Pancreas (tissue), 10 donors: ENCODE measurements at regions not wholly inside any gene's neighbourhood (a gene's known extent, or its start where the extent isn't known, plus 50 kb on each side); places are given as distances from the start of the nearest gene placed in this dataset.

Experiments
- ATAC-seq, 4 donors: fragments of 200-7000 bp; cut with Tn5 transposase; one replicate each; pipeline versions ENCODE4 v1.8.0 to v1.9.1; 2020; ENCODE audit warnings: mild to moderate bottlenecking in 4 of 4, moderate library complexity in 4 of 4
- DNase-seq, 6 donors: peaks; one replicate each; pipeline ENCODE4 v3.0.0-alpha.2; 2020
- FAIRE-seq: peaks from 2 replicates; lab custom pipeline; 2012; peaks lifted over from hg19 to GRCh38; lab: Jason Lieb, UNC
- H3K27ac ChIP-seq, 4 donors: fragments of 200-600 bp; sonication (generic); 1 replicate in 3 of 4; 2 replicates in 1 of 4; pipeline versions ENCODE4 v1.5.0 to v1.8.0; 2020
- H3K27me3 ChIP-seq, 4 donors: fragments of 200-600 bp; one replicate each; pipeline ENCODE4 v1.8.0; 2021
- H3K36me3 ChIP-seq, 3 donors: fragments of 200-600 bp; sonication (generic) in 1 of 3; one replicate each; pipeline versions ENCODE4 v1.5.0 to v1.8.0; 2020 to 2021
- H3K4me1 ChIP-seq, 3 donors: fragments of 200-600 bp; one replicate each; pipeline ENCODE4 v1.8.0; 2021
- H3K4me3 ChIP-seq, 4 donors: fragments of 200-600 bp; sonication (generic) in 2 of 4; one replicate each; pipeline versions ENCODE4 v1.5.0 to v1.8.0; 2020 to 2021
- H3K9me3 ChIP-seq, 4 donors: fragments of 200-600 bp; one replicate each; pipeline ENCODE4 v1.8.0; 2021
- WGBS, 2 donors: extraction: QIAGEN DNeasy Blood & Tissue Kit; methylation state at CpG; one replicate each; pipeline ENCODE4 v1.1.7; 2013; 5-methylcytosine and 5-hydroxymethylcytosine counted together
- intact Hi-C, 3 donors: fragments of 100-400 bp; cut with DNase I; formaldehyde crosslinking; loops; one replicate each; pipeline versions ENCODE4 v1.11.1 to v1.14.2; 2022
- TF ChIP-seq, protein P1 (sequence below), 4 donors: fragments of 200-600 bp; sonication (generic) in 3 of 4; IDR thresholded peaks; one replicate each; pipeline versions ENCODE4 v1.5.0 to v1.8.0; 2021; ENCODE audit warnings: antibody characterized with exemption in 4 of 4
- donor health status: healthy with polysubstance abuse.
- donor health status: DM: no; HTN: no; CAD: no; lungs with moderate emphysema.
- donor health status: DM: no; HTN: no; CAD: no.
- donor health status: control.
- donor health status: control.
- donor health status: Bipolar disorder and iron deficiency.
- donor health status: DM: yes; HTN: yes; CAD: no.
- donor health status: DM: no; HTN: no; CAD: no.
- donor health status: DM: no; HTN: no; CAD: no.
- donor health status: DM: yes; HTN: yes; CAD: no.

DNA sequence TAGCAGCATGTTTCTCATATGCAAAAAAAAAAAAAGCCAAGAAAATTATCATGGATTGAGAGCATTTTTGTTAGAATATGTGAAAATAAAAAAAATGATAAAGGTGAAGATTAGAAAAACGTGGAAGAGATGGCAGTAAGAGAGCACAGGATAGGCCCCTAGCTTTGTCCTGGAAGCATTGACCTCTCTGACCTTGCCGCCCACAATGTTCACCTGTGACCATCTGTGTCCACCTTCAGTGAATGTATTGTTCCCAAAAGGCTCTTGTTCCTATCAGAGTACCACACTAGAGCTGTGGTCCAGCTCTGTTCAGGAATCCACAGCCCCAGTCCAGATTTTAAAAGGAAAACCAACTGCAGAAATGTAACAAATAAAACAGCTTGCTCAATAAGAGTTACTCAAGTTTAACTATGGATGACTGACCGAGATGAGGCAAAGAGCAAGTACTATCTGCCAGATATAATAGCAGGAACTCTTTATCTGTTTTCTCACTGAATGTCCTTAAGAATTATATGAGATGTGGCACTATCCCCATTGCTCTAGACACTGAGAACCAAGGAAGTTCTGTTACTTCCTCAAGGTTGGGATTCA is 287.7 kb upstream of the STXBP5 start:
- WGBS, 2 donors = 79 to 90% methylated on average over 3 of the region's 3 CpGs
- no peaks in the 10 kb centered on the region for H3K36me3 ChIP-seq
- intact Hi-C loops = no loop called here
- H3K4me1 ChIP-seq = peaks cover 0 to 13% (median 0%) of the 10 kb centered on the region in 3 donors
- TF ChIP-seq, protein P1, sequence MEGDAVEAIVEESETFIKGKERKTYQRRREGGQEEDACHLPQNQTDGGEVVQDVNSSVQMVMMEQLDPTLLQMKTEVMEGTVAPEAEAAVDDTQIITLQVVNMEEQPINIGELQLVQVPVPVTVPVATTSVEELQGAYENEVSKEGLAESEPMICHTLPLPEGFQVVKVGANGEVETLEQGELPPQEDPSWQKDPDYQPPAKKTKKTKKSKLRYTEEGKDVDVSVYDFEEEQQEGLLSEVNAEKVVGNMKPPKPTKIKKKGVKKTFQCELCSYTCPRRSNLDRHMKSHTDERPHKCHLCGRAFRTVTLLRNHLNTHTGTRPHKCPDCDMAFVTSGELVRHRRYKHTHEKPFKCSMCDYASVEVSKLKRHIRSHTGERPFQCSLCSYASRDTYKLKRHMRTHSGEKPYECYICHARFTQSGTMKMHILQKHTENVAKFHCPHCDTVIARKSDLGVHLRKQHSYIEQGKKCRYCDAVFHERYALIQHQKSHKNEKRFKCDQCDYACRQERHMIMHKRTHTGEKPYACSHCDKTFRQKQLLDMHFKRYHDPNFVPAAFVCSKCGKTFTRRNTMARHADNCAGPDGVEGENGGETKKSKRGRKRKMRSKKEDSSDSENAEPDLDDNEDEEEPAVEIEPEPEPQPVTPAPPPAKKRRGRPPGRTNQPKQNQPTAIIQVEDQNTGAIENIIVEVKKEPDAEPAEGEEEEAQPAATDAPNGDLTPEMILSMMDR (IDR thresholded peaks at IDR 0.05) = no peak
- FAIRE-seq = no peak
- no peak for DNase-seq
- no peaks in the 10 kb centered on the region for H3K9me3 ChIP-seq
- H3K27ac ChIP-seq = no peak overlapping the region
- no peak overlapping the region for H3K4me3 ChIP-seq
- ATAC-seq = no peak
- no peaks in the 10 kb centered on the region for H3K27me3 ChIP-seq

DNA sequence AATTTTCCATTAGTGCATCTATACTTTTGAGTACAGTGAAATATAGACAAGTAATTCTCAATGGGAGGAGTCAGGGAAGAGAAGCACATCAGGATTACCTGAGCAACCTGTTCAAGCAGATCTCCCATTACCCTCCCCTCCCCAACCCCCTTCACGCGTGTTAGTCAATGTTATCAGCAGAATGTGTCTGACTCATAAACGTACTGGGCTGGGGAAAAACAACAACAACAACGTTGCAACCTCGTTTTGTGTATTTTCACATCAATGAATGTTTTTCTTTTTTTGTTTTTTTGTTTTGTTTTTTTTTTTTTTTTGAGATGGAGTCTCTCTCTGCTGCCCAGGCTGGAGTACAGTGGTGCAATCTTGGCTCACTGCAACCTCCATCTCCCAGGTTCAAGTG is 287.0 kb upstream of the STXBP5 start:
- DNase-seq (no peak), ATAC-seq (no peak), FAIRE-seq (no peak)
- Histone ChIP-seq H3K4me1 (peaks cover 0 to 13% (median 0%) of the 10 kb centered on the region in 3 donors), H3K27ac (no peak overlapping the region), H3K4me3 (no peak overlapping the region), H3K27me3 (no peaks in the 10 kb centered on the region), H3K36me3 (no peaks in the 10 kb centered on the region), H3K9me3 (no peaks in the 10 kb centered on the region)
- WGBS, 2 donors = 59 to 64% methylated on average over 5 of the region's 5 CpGs
- TF ChIP-seq, protein P1 (IDR thresholded peaks at IDR 0.05) = no peak
- intact Hi-C loops = no loop called here

DNA sequence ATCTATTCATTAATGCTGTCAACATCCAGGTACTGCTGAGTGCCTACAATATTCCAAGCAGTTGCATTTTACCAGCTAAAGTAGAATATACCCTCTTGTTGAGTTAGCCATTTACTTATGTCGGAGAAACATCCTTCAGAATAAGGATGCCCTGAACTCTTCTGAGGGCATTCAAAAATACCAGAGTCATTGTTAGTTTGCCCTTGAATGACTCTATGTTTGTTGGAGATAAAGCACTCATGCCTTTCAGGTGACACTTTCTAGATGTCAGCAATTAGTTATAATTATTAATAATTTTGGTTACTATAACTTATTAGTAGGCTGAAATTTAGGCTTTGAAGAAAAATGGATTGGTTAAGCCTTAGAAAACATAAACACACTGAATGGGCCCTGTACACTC is 286.2 kb upstream of the STXBP5 start:
- ATAC-seq (no peak), FAIRE-seq (no peak), DNase-seq (no peak)
- Histone ChIP-seq H3K9me3 (no peaks in the 10 kb centered on the region), H3K27me3 (no peaks in the 10 kb centered on the region), H3K27ac (no peak overlapping the region), H3K36me3 (no peaks in the 10 kb centered on the region), H3K4me3 (no peak overlapping the region), H3K4me1 (peaks cover 0 to 12% (median 0%) of the 10 kb centered on the region in 3 donors)
- intact Hi-C loops = no loop called here
- 72 to 74% methylated on average over 1 of the region's 1 CpG for WGBS, 2 donors
- TF ChIP-seq, protein P1 (IDR thresholded peaks at IDR 0.05) = no peak

DNA sequence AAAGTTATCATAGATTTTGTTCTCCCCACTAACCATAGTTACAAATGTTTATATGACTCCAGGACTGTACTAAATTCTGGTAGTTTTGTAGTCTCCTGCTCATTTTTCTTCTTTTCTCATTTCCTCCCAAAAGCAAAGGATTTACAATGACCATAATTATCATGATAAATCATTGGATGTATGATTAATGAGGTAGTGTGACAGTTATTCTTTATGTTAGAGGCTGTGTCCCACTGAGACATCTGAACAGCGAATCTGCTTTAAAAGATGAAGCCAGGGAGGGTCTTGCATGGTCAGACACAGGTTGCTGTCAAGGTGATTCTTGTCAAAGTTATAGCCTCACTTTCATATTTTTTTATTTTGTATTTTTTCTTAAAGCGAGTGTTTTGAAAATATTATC is 285.2 kb upstream of the STXBP5 start:
- Histone ChIP-seq H3K36me3 (no peaks in the 10 kb centered on the region), H3K4me1 (peaks cover 0 to 11% (median 0%) of the 10 kb centered on the region in 3 donors), H3K27ac (no peak overlapping the region), H3K27me3 (no peaks in the 10 kb centered on the region), H3K4me3 (no peak overlapping the region), H3K9me3 (no peaks in the 10 kb centered on the region)
- intact Hi-C loops = no loop called here
- 94 to 95% methylated on average over 2 of the region's 2 CpGs for WGBS, 2 donors
- no peak for FAIRE-seq
- ATAC-seq = no peak
- DNase-seq = no peak
- TF ChIP-seq, protein P1 (IDR thresholded peaks at IDR 0.05) = no peak

DNA sequence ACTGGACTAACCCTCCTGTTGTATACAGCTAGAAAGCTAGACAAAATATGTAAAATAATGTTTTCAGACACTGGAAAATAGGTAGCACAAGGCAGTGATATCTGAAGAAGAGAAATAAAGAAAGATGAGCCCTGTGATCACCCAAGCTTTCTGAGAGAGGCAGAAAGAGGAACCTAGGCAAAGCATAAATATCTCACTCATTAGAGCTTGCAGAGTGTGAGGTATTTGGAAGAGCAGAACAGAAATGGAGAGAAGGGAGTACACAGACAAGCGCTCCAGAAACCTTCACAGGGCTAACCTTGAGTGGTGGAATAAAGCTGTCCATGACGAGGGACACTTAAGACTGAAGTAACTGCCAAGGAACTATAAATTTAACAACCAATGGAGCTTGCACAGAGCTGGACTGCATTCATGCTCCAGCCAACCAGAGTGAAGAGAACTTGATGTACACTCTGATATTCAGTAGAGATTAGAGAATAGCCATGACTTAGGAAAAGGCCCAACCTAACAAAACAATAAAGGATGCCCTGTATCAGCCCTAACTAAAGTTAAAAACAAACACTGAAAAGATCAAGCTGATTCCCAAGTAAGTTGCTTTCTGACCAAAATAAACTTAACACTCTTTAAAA is 280.9 kb upstream of the STXBP5 start:
- no peaks in the 10 kb centered on the region for H3K36me3 ChIP-seq
- no peaks in the 10 kb centered on the region for H3K27me3 ChIP-seq
- intact Hi-C loops = no loop called here
- H3K4me3 ChIP-seq = no peak overlapping the region
- ATAC-seq (no peak), FAIRE-seq (no peak), DNase-seq (no peak)
- TF ChIP-seq, protein P1 (IDR thresholded peaks at IDR 0.05) = no peak
- 81 to 88% methylated on average over 2 of the region's 2 CpGs for WGBS, 2 donors
- H3K27ac ChIP-seq = no peak overlapping the region
- no peaks in the 10 kb centered on the region for H3K4me1 ChIP-seq
- no peaks in the 10 kb centered on the region for H3K9me3 ChIP-seq
